OCI-LY1 (cell line): ENCODE measurements at regions not wholly inside any gene's neighbourhood (a gene's known extent, or its start where the extent isn't known, plus 50 kb on each side); places are given as distances from the start of the nearest gene placed in this dataset.
"Not testable (repeated sequence)": the region's sequence is repeated elsewhere in the genome, so short reads cannot be mapped to it uniquely, and the experiment has no call there.

Source experiments
- H2AFZ ChIP-seq: fragments of 200-600 bp; sonication (generic), shearing (Covaris generic); 2 replicates; pipeline ENCODE4 v1.6.0; 2014; ENCODE audit warnings: antibody characterized with exemption, mild to moderate bottlenecking, low read length
- H3F3A ChIP-seq: fragments of 200-600 bp; sonication (generic), shearing (Covaris generic); 2 replicates; pipeline ENCODE4 v1.6.0; 2014; ENCODE audit warnings: mild to moderate bottlenecking, antibody characterized with exemption, low read length, moderate library complexity; ENCODE audit not compliant: insufficient read depth
- H3K27ac ChIP-seq: fragments of 200-600 bp; sonication (generic); 2 replicates; pipeline ENCODE4 v1.5.1; 2014; ENCODE audit warnings: low read length, mixed run types, mild to moderate bottlenecking, low read depth; ENCODE audit not compliant: poor library complexity, severe bottlenecking
- H3K27me3 ChIP-seq: fragments of 200-600 bp; sonication (generic); 2 replicates; pipeline ENCODE4 v1.6.0; 2014; ENCODE audit warnings: antibody characterized with exemption, mild to moderate bottlenecking, low read length, moderate library complexity; ENCODE audit not compliant: insufficient read depth
- H3K36me3 ChIP-seq: fragments of 200-600 bp; sonication (generic); 2 replicates; pipeline ENCODE4 v1.6.1; 2014; ENCODE audit warnings: mild to moderate bottlenecking, antibody characterized with exemption, low read length, moderate library complexity, mixed read lengths; ENCODE audit not compliant: insufficient read depth
- H3K4me1 ChIP-seq: fragments of 200-600 bp; sonication (generic); 2 replicates; pipeline ENCODE4 v1.5.1; 2014; ENCODE audit warnings: mild to moderate bottlenecking, low read length, moderate library complexity; ENCODE audit not compliant: insufficient read depth, severe bottlenecking
- H3K4me2 ChIP-seq: fragments of 200-600 bp; sonication (generic), shearing (Covaris generic); 2 replicates; pipeline ENCODE4 v1.6.1; 2014; ENCODE audit warnings: low read length
- H3K4me3 ChIP-seq: fragments of 200-600 bp; sonication (generic); 2 replicates; pipeline ENCODE4 v1.5.1; 2014; ENCODE audit warnings: low read length, low read depth, mild to moderate bottlenecking, mixed read lengths; ENCODE audit not compliant: poor library complexity, severe bottlenecking
- H3K79me2 ChIP-seq: fragments of 200-600 bp; shearing (Covaris generic); 2 replicates; pipeline ENCODE4 v1.6.1; 2016; ENCODE audit warnings: mixed run types, low read length, mixed read lengths; ENCODE audit not compliant: insufficient read depth
- H3K9ac ChIP-seq: fragments of 200-600 bp; sonication (generic), shearing (Covaris generic); 2 replicates; pipeline ENCODE4 v1.6.1; 2014; ENCODE audit warnings: mild to moderate bottlenecking, low read length, mixed read lengths
- H3K9me2 ChIP-seq: fragments of 200-600 bp; sonication (generic), shearing (Covaris generic); 2 replicates; pipeline ENCODE4 v1.6.1; 2014; ENCODE audit warnings: low read depth, mild to moderate bottlenecking, low read length, mixed read lengths
- H3K9me3 ChIP-seq: fragments of 200-600 bp; shearing (Covaris generic); 2 replicates; pipeline ENCODE4 v1.6.1; 2014; ENCODE audit warnings: low read length, mixed read lengths
- H4K20me1 ChIP-seq: fragments of 200-600 bp; sonication (generic), shearing (Covaris generic); 2 replicates; pipeline ENCODE4 v1.6.0; 2016; ENCODE audit warnings: mild to moderate bottlenecking, low read length; ENCODE audit not compliant: insufficient read depth
- EZH2 ChIP-seq: fragments of 200-600 bp; sonication (generic), shearing (Covaris generic); IDR thresholded peaks from 2 replicates; pipeline ENCODE4 v1.8.0; 2017; ENCODE audit warnings: borderline replicate concordance, mixed run types, mild to moderate bottlenecking, antibody characterized with exemption, low read length, moderate library complexity, mixed read lengths
- TF ChIP-seq, protein P1 (sequence below): fragments of 200-600 bp; sonication (generic), shearing (Covaris generic); IDR thresholded peaks from 2 replicates; pipeline ENCODE4 v1.5.1; 2017; ENCODE audit warnings: mild to moderate bottlenecking, antibody characterized with exemption, low read length, moderate library complexity, mixed read lengths

GRCh38 chr14:43307836-43308235 is 1199.2 kb downstream of the FSCB start:
- H3K4me1 ChIP-seq: no peaks in the 10 kb centered on the region
- H3K27ac ChIP-seq: no peak overlapping the region
- H3K4me3 ChIP-seq: no peak overlapping the region
- H3F3A ChIP-seq: no peaks in the 10 kb centered on the region
- H3K9ac ChIP-seq: no peak overlapping the region
- no peak for TF ChIP-seq EZH2
- TF ChIP-seq, protein P1, sequence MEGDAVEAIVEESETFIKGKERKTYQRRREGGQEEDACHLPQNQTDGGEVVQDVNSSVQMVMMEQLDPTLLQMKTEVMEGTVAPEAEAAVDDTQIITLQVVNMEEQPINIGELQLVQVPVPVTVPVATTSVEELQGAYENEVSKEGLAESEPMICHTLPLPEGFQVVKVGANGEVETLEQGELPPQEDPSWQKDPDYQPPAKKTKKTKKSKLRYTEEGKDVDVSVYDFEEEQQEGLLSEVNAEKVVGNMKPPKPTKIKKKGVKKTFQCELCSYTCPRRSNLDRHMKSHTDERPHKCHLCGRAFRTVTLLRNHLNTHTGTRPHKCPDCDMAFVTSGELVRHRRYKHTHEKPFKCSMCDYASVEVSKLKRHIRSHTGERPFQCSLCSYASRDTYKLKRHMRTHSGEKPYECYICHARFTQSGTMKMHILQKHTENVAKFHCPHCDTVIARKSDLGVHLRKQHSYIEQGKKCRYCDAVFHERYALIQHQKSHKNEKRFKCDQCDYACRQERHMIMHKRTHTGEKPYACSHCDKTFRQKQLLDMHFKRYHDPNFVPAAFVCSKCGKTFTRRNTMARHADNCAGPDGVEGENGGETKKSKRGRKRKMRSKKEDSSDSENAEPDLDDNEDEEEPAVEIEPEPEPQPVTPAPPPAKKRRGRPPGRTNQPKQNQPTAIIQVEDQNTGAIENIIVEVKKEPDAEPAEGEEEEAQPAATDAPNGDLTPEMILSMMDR: no peak
- no peaks in the 10 kb centered on the region for H3K36me3 ChIP-seq
- H3K9me3 ChIP-seq: no peaks in the 10 kb centered on the region
- H3K27me3 ChIP-seq: no peaks in the 10 kb centered on the region
- no peaks in the 10 kb centered on the region for H4K20me1 ChIP-seq
- no peak overlapping the region for H3K4me2 ChIP-seq
- no peaks in the 10 kb centered on the region for H3K79me2 ChIP-seq
- no peaks in the 10 kb centered on the region; the same call in 1 of the 2 replicates for H3K9me2 ChIP-seq
- H2AFZ ChIP-seq: no peak overlapping the region

GRCh38 chr14:43306053-43306452 is 1201.0 kb downstream of the FSCB start:
- no peaks in the 10 kb centered on the region for H3K36me3 ChIP-seq
- no peak for TF ChIP-seq EZH2
- TF ChIP-seq, protein P1: no peak
- H3K79me2 ChIP-seq: no peaks in the 10 kb centered on the region
- H4K20me1 ChIP-seq: no peaks in the 10 kb centered on the region
- H3K9ac ChIP-seq: no peak overlapping the region
- no peak overlapping the region for H3K27ac ChIP-seq
- H3K4me1 ChIP-seq: no peaks in the 10 kb centered on the region
- H3K27me3 ChIP-seq: no peaks in the 10 kb centered on the region
- no peak overlapping the region for H3K4me3 ChIP-seq
- H2AFZ ChIP-seq: no peak overlapping the region
- no peaks in the 10 kb centered on the region; the same call in 1 of the 2 replicates for H3K9me2 ChIP-seq
- H3K4me2 ChIP-seq: no peak overlapping the region
- no peaks in the 10 kb centered on the region for H3K9me3 ChIP-seq
- H3F3A ChIP-seq: no peaks in the 10 kb centered on the region

GRCh38 chr14:43297794-43298193 is 1209.3 kb downstream of the FSCB start:
- H3K9ac ChIP-seq: no peak overlapping the region
- no peaks in the 10 kb centered on the region for H4K20me1 ChIP-seq
- no peak overlapping the region for H2AFZ ChIP-seq
- no peak overlapping the region for H3K27ac ChIP-seq
- H3K79me2 ChIP-seq: no peaks in the 10 kb centered on the region
- H3K4me3 ChIP-seq: no peak overlapping the region
- H3K27me3 ChIP-seq: no peaks in the 10 kb centered on the region
- H3K4me2 ChIP-seq: no peak overlapping the region
- no peaks in the 10 kb centered on the region for H3K36me3 ChIP-seq
- TF ChIP-seq, protein P1: no peak
- TF ChIP-seq EZH2: no peak
- no peaks in the 10 kb centered on the region for H3F3A ChIP-seq
- no peaks in the 10 kb centered on the region for H3K9me2 ChIP-seq
- H3K4me1 ChIP-seq: no peaks in the 10 kb centered on the region
- H3K9me3 ChIP-seq: no peaks in the 10 kb centered on the region

GRCh38 chr14:43296061-43296460 is 1211.0 kb downstream of the FSCB start:
- H3K27ac ChIP-seq, H3K9ac ChIP-seq, H3K27me3 ChIP-seq, H3K9me2 ChIP-seq, H3K79me2 ChIP-seq, H3K9me3 ChIP-seq, H3K4me2 ChIP-seq, H4K20me1 ChIP-seq, H2AFZ ChIP-seq, H3K4me1 ChIP-seq, H3K4me3 ChIP-seq, H3K36me3 ChIP-seq, H3F3A ChIP-seq: not testable (repeated sequence)
